ENCODE measurements at regions not wholly inside any gene's neighbourhood (a gene's known extent, or its start where the extent isn't known, plus 50 kb on each side); places are given as distances from the start of the nearest gene placed in this dataset.

- no peak overlapping the region for H3K9ac ChIP-seq (replicated peaks in 1 of 4; ENCODE audit: extremely low read depth in 1 of 4, low read depth in 3 of 4, low read length in 3 of 4)
- H4K91ac ChIP-seq (replicated peaks; ENCODE audit: insufficient read length, low read length), result no peak overlapping the region
- CTCF ChIA-PET (ENCODE audit: partially characterized antibody), result interaction anchor here (0.6 to 0.9 kb wide), 2 partner anchors 57 to 289 kb away, joined by 3 to 4 read pairs; no protein-coding TSS in a partner anchor
- no peak for FAIRE-seq
- POLR2A ChIA-PET (ENCODE audit: partially characterized antibody), result no interaction called here
- no peak overlapping the region for H3K4me2 ChIP-seq (ENCODE audit: insufficient read depth in 1 of 2, low read depth in 2 of 2, low read length in 2 of 2)
- no peak overlapping the region for H3K27ac ChIP-seq (ENCODE audit: low read depth, low read length)
- H4K5ac ChIP-seq (ENCODE audit: insufficient read length, low read depth, low read length), result no peak overlapping the region
- no peak overlapping the region for H2BK15ac ChIP-seq (ENCODE audit: low read length)
- no peaks in the 10 kb centered on the region for H3K27me3 ChIP-seq (replicated peaks in 1 of 4; ENCODE audit: control insufficient read depth in 3 of 4, extremely low read depth in 1 of 4, insufficient read depth in 3 of 4, low read length in 3 of 4)
- H3K79me1 ChIP-seq (ENCODE audit: low read depth, low read length), result no peaks in the 10 kb centered on the region
- no peaks in the 10 kb centered on the region for H3K36me3 ChIP-seq (ENCODE audit: control insufficient read depth in 2 of 4, insufficient read depth in 4 of 4, low read length in 3 of 4)
- H3K23me2 ChIP-seq (ENCODE audit: low read depth, low read length), result no peaks in the 10 kb centered on the region
- no peak overlapping the region for H3K18ac ChIP-seq (ENCODE audit: extremely low read depth, low read length)
- no peak for DNase-seq (ENCODE audit: low read depth in 1 of 2, low spot score in 2 of 2)
- H2BK20ac ChIP-seq (ENCODE audit: low read length), result no peak overlapping the region
- H4K8ac ChIP-seq (ENCODE audit: extremely low read depth, insufficient read depth, low read length), result no peak overlapping the region
- H3K4ac ChIP-seq (replicated peaks; ENCODE audit: insufficient read length, low read depth, low read length), result no peak overlapping the region
- no peak overlapping the region for H2BK5ac ChIP-seq (ENCODE audit: low read depth, low read length)
- H2AK5ac ChIP-seq (ENCODE audit: low read depth, low read length), result no peak overlapping the region
- H3K79me2 ChIP-seq (ENCODE audit: control insufficient read depth in 1 of 2, insufficient read depth in 2 of 2, low read length in 2 of 2), result no peaks in the 10 kb centered on the region
- no peak overlapping the region for H2AFZ ChIP-seq (ENCODE audit: low read length)
- H3K9me3 ChIP-seq (ENCODE audit: insufficient read depth in 2 of 2, low read depth in 1 of 2, low read length in 1 of 2), result no peaks in the 10 kb centered on the region
- H3K4me1 ChIP-seq (replicated peaks in 1 of 4; ENCODE audit: control insufficient read depth in 3 of 4, insufficient read depth in 4 of 4, low read length in 3 of 4), result peaks cover 0 to 4% (median 2%) of the 10 kb centered on the region in 4 experiments; a peak in 2 of 7 replicates
- H3K4me3 ChIP-seq (ENCODE audit: extremely low read depth in 1 of 4, insufficient read depth in 2 of 4, low read depth in 3 of 4, low read length in 4 of 4), result no peak overlapping the region
- TF ChIP-seq SP4 (IDR thresholded peaks at IDR 0.05; ENCODE audit: low read length) (no peak), RNF2 (IDR thresholded peaks at IDR 0.05; ENCODE audit: borderline replicate concordance, low read depth, low read length, missing control alignments, poor library complexity, severe bottlenecking) (no peak), JUN (IDR thresholded peaks at IDR 0.05; ENCODE audit: low read depth, low read length) (no peak), SUZ12 (IDR thresholded peaks at IDR 0.05; ENCODE audit: low read length) (no peak), TAF1 (IDR thresholded peaks at IDR 0.05; ENCODE audit: low read depth, low read length) (no peak), EGR1 (IDR thresholded peaks at IDR 0.05; ENCODE audit: borderline replicate concordance, low read depth, low read length) (no peak), TEAD4 (IDR thresholded peaks at IDR 0.05; ENCODE audit: low read depth, low read length) (no peak), SIRT6 (IDR thresholded peaks at IDR 0.05; ENCODE audit: low read length) (no peak), RAD21 (IDR thresholded peaks at IDR 0.05 in 1 of 2, conservative IDR thresholded peaks at IDR 0.05 in 1 of 2; ENCODE audit: low read depth in 2 of 2, low read length in 2 of 2) (no peak), TAF7 (optimal IDR thresholded peaks at IDR 0.05; ENCODE audit: borderline replicate concordance, low read depth, low read length) (no peak), CTBP2 (IDR thresholded peaks at IDR 0.05; ENCODE audit: borderline replicate concordance, insufficient read depth, insufficient read length, low read length) (no peak), POU5F1 (IDR thresholded peaks at IDR 0.05; ENCODE audit: low read depth, low read length) (no peak)
- H3K23ac ChIP-seq (ENCODE audit: insufficient read length), result no peak overlapping the region
- H3K56ac ChIP-seq (replicated peaks; ENCODE audit: insufficient read length, low read depth, low read length), result no peak overlapping the region
- no peak overlapping the region for H2BK120ac ChIP-seq (replicated peaks; ENCODE audit: low read depth, low read length)
- H3K14ac ChIP-seq (ENCODE audit: insufficient read length), result no peak overlapping the region
- no peaks in the 10 kb centered on the region for H4K20me1 ChIP-seq (replicated peaks in 1 of 2; ENCODE audit: control insufficient read depth in 1 of 2, insufficient read depth in 2 of 2, low read length in 2 of 2)
- H2BK12ac ChIP-seq (ENCODE audit: low read depth, low read length), result no peak overlapping the region
Measured at GRCh38 chr3:124137216-124137615, 145.3 kb upstream of the ROPN1 start.
